ENCODE measurements at regions not wholly inside any gene's neighbourhood (a gene's known extent, or its start where the extent isn't known, plus 50 kb on each side); places are given as distances from the start of the nearest gene placed in this dataset.

- POLR2A ChIA-PET, result no interaction called here
- CTCF ChIA-PET, result no interaction called here
- Histone ChIP-seq H3K27ac (ENCODE audit: low read length) (no peak overlapping the region), H3K27me3 (ENCODE audit: control insufficient read depth, insufficient read depth, low read length) (no peaks in the 10 kb centered on the region), H3K36me3 (ENCODE audit: control insufficient read depth, insufficient read depth, low read length) (no peaks in the 10 kb centered on the region), H3K4me3 (ENCODE audit: low read depth in 2 of 2, low read length in 2 of 2) (no peak overlapping the region), H3K4me1 (ENCODE audit: control insufficient read depth, insufficient read depth, low read length) (no peaks in the 10 kb centered on the region), H3K9me3 (ENCODE audit: control insufficient read depth, insufficient read depth, low read depth, low read length) (no peaks in the 10 kb centered on the region)
- BruUV-seq (replicated peaks), result no TSS peak
- in situ Hi-C loops (cut with HindIII; ENCODE audit: low pct_unique_long_range_greater_than_20kb, low sequenced_read_pairs), result no loop called here
- intact Hi-C loops (cut with micrococcal nuclease; ENCODE audit: unreplicated experiment), result no loop called here
- ATAC-seq (no peak), DNase-seq (ENCODE audit: low read depth, low spot score) (no peak)
- TF ChIP-seq SIN3A (IDR thresholded peaks at IDR 0.05; ENCODE audit: borderline replicate concordance, insufficient read depth, low read depth, low read length), result no peak
- no peak for TF ChIP-seq TCF7L2 (IDR thresholded peaks at IDR 0.05; ENCODE audit: low read depth, low read length)
- TF ChIP-seq CTCF (IDR thresholded peaks at IDR 0.05), result no peak
- no peak for TF ChIP-seq POLR2AphosphoS5 (IDR thresholded peaks at IDR 0.05; ENCODE audit: low read depth, low read length)
- TF ChIP-seq REST (IDR thresholded peaks at IDR 0.05; ENCODE audit: insufficient read depth in 1 of 2, low read depth in 2 of 2, low read length in 1 of 2), result no peak
These were observed 145.5 kb downstream of the LRATD1 start for GRCh38 chr2:14778015-14778414.

GRCh38 chr2:14779252-14779651 is 146.7 kb downstream of the LRATD1 start:
- intact Hi-C loops (cut with micrococcal nuclease; ENCODE audit: unreplicated experiment) (no loop called here), in situ Hi-C loops (cut with HindIII; ENCODE audit: low pct_unique_long_range_greater_than_20kb, low sequenced_read_pairs) (no loop called here)
- ATAC-seq (no peak), DNase-seq (ENCODE audit: low read depth, low spot score) (no peak)
- Histone ChIP-seq H3K4me1 (ENCODE audit: control insufficient read depth, insufficient read depth, low read length) (no peaks in the 10 kb centered on the region), H3K27me3 (ENCODE audit: control insufficient read depth, insufficient read depth, low read length) (no peaks in the 10 kb centered on the region), H3K9me3 (ENCODE audit: control insufficient read depth, insufficient read depth, low read depth, low read length) (no peaks in the 10 kb centered on the region), H3K4me3 (ENCODE audit: low read depth in 2 of 2, low read length in 2 of 2) (no peak overlapping the region), H3K27ac (ENCODE audit: low read length) (no peak overlapping the region), H3K36me3 (ENCODE audit: control insufficient read depth, insufficient read depth, low read length) (no peaks in the 10 kb centered on the region)
- TF ChIP-seq SIN3A (IDR thresholded peaks at IDR 0.05; ENCODE audit: borderline replicate concordance, insufficient read depth, low read depth, low read length), result no peak
- no peak for TF ChIP-seq TCF7L2 (IDR thresholded peaks at IDR 0.05; ENCODE audit: low read depth, low read length)
- no peak for TF ChIP-seq POLR2AphosphoS5 (IDR thresholded peaks at IDR 0.05; ENCODE audit: low read depth, low read length)
- no peak for TF ChIP-seq REST (IDR thresholded peaks at IDR 0.05; ENCODE audit: insufficient read depth in 1 of 2, low read depth in 2 of 2, low read length in 1 of 2)
- TF ChIP-seq CTCF (IDR thresholded peaks at IDR 0.05), result no peak
- ChIA-PET POLR2A (no interaction called here), CTCF (no interaction called here)
- no TSS peak for BruUV-seq (replicated peaks)

Measured in Panc1 (cell line).